H9 (cell line): ENCODE measurements at regions not wholly inside any gene's neighbourhood (a gene's known extent, or its start where the extent isn't known, plus 50 kb on each side); places are given as distances from the start of the nearest gene placed in this dataset.

Experiments used
- DNase-seq: peaks from one replicate; pipeline ENCODE4 v3.0.0-alpha.2; 2017
- H2AFZ ChIP-seq: one replicate; pipeline ENCODE4 v1.6.1; 2013; ENCODE audit warnings: mild to moderate bottlenecking, low read length, control low read depth, moderate library complexity
- H2AK5ac ChIP-seq: 2 replicates; pipeline ENCODE4 v1.6.1; 2013; ENCODE audit warnings: low read length, control low read depth, mixed read lengths; ENCODE audit not compliant: insufficient read length
- H2BK120ac ChIP-seq: one replicate; pipeline ENCODE4 v1.6.1; 2013; ENCODE audit warnings: low read depth, mild to moderate bottlenecking, low read length, control low read depth, inconsistent platforms; ENCODE audit not compliant: poor library complexity, severe bottlenecking
- H2BK12ac ChIP-seq: 2 replicates; pipeline ENCODE4 v1.6.1; 2013; ENCODE audit warnings: low read length, control low read depth, mixed read lengths, low read depth; ENCODE audit not compliant: insufficient read length
- H2BK15ac ChIP-seq: 2 replicates; pipeline ENCODE4 v1.6.1; 2013; ENCODE audit warnings: low read depth, low read length, control low read depth
- H2BK20ac ChIP-seq: one replicate; pipeline ENCODE4 v1.6.1; 2013; ENCODE audit warnings: low read depth, mild to moderate bottlenecking, low read length, control low read depth, inconsistent platforms; ENCODE audit not compliant: poor library complexity, severe bottlenecking
- H2BK5ac ChIP-seq: 2 replicates; pipeline ENCODE4 v1.6.1; 2013; ENCODE audit warnings: low read length, control low read depth, mixed read lengths; ENCODE audit not compliant: insufficient read length
- H3K14ac ChIP-seq: 2 replicates; pipeline ENCODE4 v1.6.1; 2013; ENCODE audit warnings: low read length, control low read depth; ENCODE audit not compliant: insufficient read depth
- H3K18ac ChIP-seq: 2 replicates; pipeline ENCODE4 v1.6.1; 2013; ENCODE audit warnings: low read depth, mild to moderate bottlenecking, mixed read lengths, low read length, control low read depth; ENCODE audit not compliant: insufficient read length
- H3K23ac ChIP-seq: 2 replicates; pipeline ENCODE4 v1.6.1; 2013; ENCODE audit warnings: low read length, control low read depth, mixed read lengths, low read depth; ENCODE audit not compliant: insufficient read length
- H3K23me2 ChIP-seq: 2 replicates; pipeline ENCODE4 v1.6.1; 2013; ENCODE audit warnings: low read depth, mild to moderate bottlenecking, mixed read lengths, low read length, control low read depth; ENCODE audit not compliant: insufficient read length, poor library complexity, severe bottlenecking
- H3K27ac ChIP-seq: 2 replicates; pipeline ENCODE4 v1.5.1; 2013; ENCODE audit warnings: low read length, control low read depth, mixed read lengths, low read depth; ENCODE audit not compliant: insufficient read length
- H3K27me3 ChIP-seq: 2 replicates; pipeline ENCODE4 v1.6.1; 2013; ENCODE audit warnings: low read length, control low read depth, inconsistent platforms; ENCODE audit not compliant: insufficient read depth
- H3K4ac ChIP-seq: 2 replicates; pipeline ENCODE4 v1.6.1; 2013; ENCODE audit warnings: low read depth, mild to moderate bottlenecking, control low read depth, inconsistent platforms, low read length, moderate library complexity
- H3K4me1 ChIP-seq: 2 replicates; pipeline ENCODE4 v1.6.1; 2013; ENCODE audit warnings: low read length, control low read depth, inconsistent platforms; ENCODE audit not compliant: insufficient read depth
- H3K4me2 ChIP-seq: 2 replicates; pipeline ENCODE4 v1.6.1; 2013; ENCODE audit warnings: low read length, control low read depth, mixed read lengths; ENCODE audit not compliant: insufficient read length, insufficient read depth
- H3K56ac ChIP-seq: 2 replicates; pipeline ENCODE4 v1.6.1; 2013; ENCODE audit warnings: low read depth, mild to moderate bottlenecking, mixed read lengths, low read length, control low read depth; ENCODE audit not compliant: insufficient read length
- H3K79me1 ChIP-seq: 2 replicates; pipeline ENCODE4 v1.6.1; 2013; ENCODE audit warnings: low read depth, mild to moderate bottlenecking, moderate library complexity, low read length, control low read depth, inconsistent platforms; ENCODE audit not compliant: insufficient read depth, poor library complexity, severe bottlenecking
- H3K79me2 ChIP-seq: 2 replicates; pipeline ENCODE4 v1.6.1; 2013; ENCODE audit warnings: low read length, control low read depth, inconsistent platforms; ENCODE audit not compliant: insufficient read depth
- H3K9ac ChIP-seq: 2 replicates; pipeline ENCODE4 v1.6.1; 2013; ENCODE audit warnings: low read length, control low read depth, mixed read lengths; ENCODE audit not compliant: insufficient read length; ENCODE audit errors: extremely low read depth
- H3K9me3 ChIP-seq: one replicate; pipeline ENCODE4 v1.6.1; 2013; ENCODE audit warnings: low read depth, low read length, inconsistent platforms; ENCODE audit not compliant: control insufficient read depth
- H3T11ph ChIP-seq: one replicate; pipeline ENCODE4 v1.6.1; 2013; ENCODE audit warnings: mild to moderate bottlenecking, low read length, control low read depth, inconsistent platforms
- H4K20me1 ChIP-seq: one replicate; pipeline ENCODE4 v1.6.1; 2013; ENCODE audit not compliant: control insufficient read depth, insufficient read length, insufficient read depth
- H4K5ac ChIP-seq: 2 replicates; pipeline ENCODE4 v1.6.1; 2013; ENCODE audit warnings: low read depth, mild to moderate bottlenecking, mixed read lengths, low read length, control low read depth; ENCODE audit not compliant: insufficient read length
- H4K8ac ChIP-seq: replicated peaks from 2 replicates; pipeline ENCODE4 v1.6.1; 2013; ENCODE audit warnings: low read length, control low read depth, mixed read lengths, low read depth; ENCODE audit not compliant: insufficient read length
- H4K91ac ChIP-seq: 2 replicates; pipeline ENCODE4 v1.6.1; 2013; ENCODE audit warnings: low read depth, mild to moderate bottlenecking, moderate library complexity, mixed read lengths, low read length, control low read depth; ENCODE audit not compliant: insufficient read length
- H3K27ac Mint-ChIP-seq, 3 experiments: 2 replicates in 2 of 3; 3 replicates in 1 of 3; pipeline ENCODE4 v1.8.0; 2020 to 2021; ENCODE audit warnings: mixed read lengths in 3 of 3, mild to moderate bottlenecking in 1 of 3, moderate library complexity in 1 of 3
- H3K27me3 Mint-ChIP-seq: 2 replicates; pipeline ENCODE4 v1.8.0; 2021; ENCODE audit warnings: low read depth, mild to moderate bottlenecking, moderate library complexity, mixed read lengths
- H3K36me3 Mint-ChIP-seq, 3 experiments: 2 replicates in 2 of 3; 3 replicates in 1 of 3; pipeline ENCODE4 v1.8.0; 2020 to 2021; ENCODE audit warnings: low read depth in 3 of 3, mixed read lengths in 3 of 3; ENCODE audit not compliant: insufficient read depth in 1 of 3
- H3K4me1 Mint-ChIP-seq, 2 experiments: 2 replicates each; pipeline ENCODE4 v1.8.0; 2020; ENCODE audit warnings: mixed read lengths in 2 of 2
- H3K4me3 Mint-ChIP-seq, 2 experiments: 2 replicates in 1 of 2; 3 replicates in 1 of 2; pipeline ENCODE4 v1.8.0; 2020 to 2021; ENCODE audit warnings: mild to moderate bottlenecking in 2 of 2, mixed read lengths in 2 of 2, moderate library complexity in 1 of 2
- H3K9me3 Mint-ChIP-seq, 2 experiments: 2 replicates in 1 of 2; 3 replicates in 1 of 2; pipeline ENCODE4 v1.8.0; 2020; ENCODE audit warnings: mild to moderate bottlenecking in 2 of 2, mixed read lengths in 2 of 2, moderate library complexity in 1 of 2
- CTCF ChIP-seq: fragments of 200-600 bp; sonication (generic); conservative IDR thresholded peaks from 3 replicates; pipeline ENCODE4 v1.8.0; 2021; ENCODE audit warnings: antibody characterized with exemption, mild to moderate bottlenecking
- WGBS: extraction: QIAGEN DNeasy Blood & Tissue Kit; methylation state at CpG from one replicate; pipeline ENCODE4 v1.1.7; 2013; ENCODE audit warnings: missing lambda C conversion rate, low lambda C conversion rate, mixed read lengths; ENCODE audit not compliant: insufficient read length; ENCODE audit errors: extremely low coverage; 5-methylcytosine and 5-hydroxymethylcytosine counted together

- no peaks in the 10 kb centered on the region for H3K23me2 ChIP-seq
- H4K5ac ChIP-seq = no peak overlapping the region
- no peak overlapping the region for H2BK20ac ChIP-seq
- no peak overlapping the region for H3K23ac ChIP-seq
- no peak overlapping the region for H3K9ac ChIP-seq
- no peak overlapping the region for H2BK12ac ChIP-seq
- Mint-ChIP-seq H3K27ac (no peak overlapping the region), H3K4me1 (peaks cover 26 to 36% of the 10 kb centered on the region in 2 experiments), H3K9me3 (peaks cover 44 to 45% of the 10 kb centered on the region in 2 experiments), H3K36me3 (peaks cover 28 to 39% (median 38%) of the 10 kb centered on the region in 3 experiments), H3K4me3 (no peak overlapping the region), H3K27me3 (peaks cover 30% of the 10 kb centered on the region)
- H4K8ac ChIP-seq = no peak overlapping the region
- H4K91ac ChIP-seq = no peak overlapping the region
- H3K18ac ChIP-seq = no peak overlapping the region
- no peak for DNase-seq
- no peaks in the 10 kb centered on the region for H3K79me1 ChIP-seq
- H2AK5ac ChIP-seq = no peak overlapping the region
- H3K4me2 ChIP-seq = no peak overlapping the region
- no peak overlapping the region for H2AFZ ChIP-seq
- H2BK15ac ChIP-seq = no peak overlapping the region
- peaks cover 15% of the 10 kb centered on the region for H3K9me3 ChIP-seq
- H2BK5ac ChIP-seq = no peak overlapping the region
- H3K4me1 ChIP-seq = peaks cover 10% of the 10 kb centered on the region; the same call in 1 of the 2 replicates
- no peaks in the 10 kb centered on the region for H3K27me3 ChIP-seq
- no CpG with 5 or more reads among the region's 3 CpGs for WGBS
- no peak for TF ChIP-seq CTCF
- H3K79me2 ChIP-seq = no peaks in the 10 kb centered on the region
- no peak overlapping the region for H3K4ac ChIP-seq
- H2BK120ac ChIP-seq = no peak overlapping the region
- H3K27ac ChIP-seq = no peak overlapping the region
- H3K14ac ChIP-seq = no peak overlapping the region
- no peak overlapping the region for H3T11ph ChIP-seq
- H4K20me1 ChIP-seq = no peaks in the 10 kb centered on the region
- H3K56ac ChIP-seq = no peak overlapping the region
Measured at GRCh38 chr17:70984873-70985272, 815.5 kb downstream of the KCNJ2 start.
